Amniotic stem cell (primary cell): ENCODE measurements at regions not wholly inside any gene's neighbourhood (a gene's known extent, or its start where the extent isn't known, plus 50 kb on each side); places are given as distances from the start of the nearest gene placed in this dataset.
"Not testable (repeated sequence)": the region's sequence is repeated elsewhere in the genome, so short reads cannot be mapped to it uniquely, and the experiment has no call there.

Source experiments
- DNase-seq: peaks from one replicate; lab custom pipeline; 2025; lab: John Stamatoyannopoulos, UW

DNA sequence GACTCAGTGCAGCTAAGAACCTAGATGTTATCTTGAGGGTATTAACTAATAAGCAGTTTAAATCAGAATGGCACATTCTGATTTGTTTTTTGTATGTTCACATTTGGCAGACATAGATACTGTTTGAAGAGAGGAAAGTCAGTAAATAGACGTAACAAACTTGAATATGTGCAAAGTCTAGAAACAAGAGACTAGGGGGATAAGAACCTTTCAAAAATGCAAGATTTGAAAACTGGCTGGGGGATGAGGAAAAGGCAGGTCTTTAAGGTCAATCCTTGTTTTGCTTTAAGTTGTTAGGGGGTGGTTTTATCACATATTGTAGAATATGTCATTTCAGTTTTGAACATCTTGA, 136.5 kb downstream of the ZNF92 start:
- DNase-seq, result not testable (repeated sequence)

DNA sequence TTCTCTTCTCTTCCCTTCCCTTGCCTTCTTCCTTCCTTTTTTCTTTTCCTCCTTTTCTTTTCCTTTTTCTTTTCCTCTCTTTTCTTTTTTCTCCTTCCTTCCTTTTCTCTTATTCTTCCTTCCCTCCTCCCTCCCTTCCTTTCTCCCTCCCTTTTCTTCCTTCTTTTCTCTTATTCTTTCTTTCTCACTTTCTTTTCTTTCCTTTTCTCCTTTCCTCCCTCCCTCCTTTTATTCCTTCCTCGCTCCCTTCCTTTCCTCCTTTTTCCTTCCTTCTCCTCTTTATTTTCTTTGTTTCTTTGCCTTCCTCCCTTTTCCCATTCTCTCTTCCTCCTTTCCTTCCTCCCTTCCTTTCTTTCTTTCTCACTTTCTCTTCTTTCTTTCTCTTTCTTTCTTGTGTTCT, 146.1 kb downstream of the ZNF92 start:
- DNase-seq, result not testable (repeated sequence)

DNA sequence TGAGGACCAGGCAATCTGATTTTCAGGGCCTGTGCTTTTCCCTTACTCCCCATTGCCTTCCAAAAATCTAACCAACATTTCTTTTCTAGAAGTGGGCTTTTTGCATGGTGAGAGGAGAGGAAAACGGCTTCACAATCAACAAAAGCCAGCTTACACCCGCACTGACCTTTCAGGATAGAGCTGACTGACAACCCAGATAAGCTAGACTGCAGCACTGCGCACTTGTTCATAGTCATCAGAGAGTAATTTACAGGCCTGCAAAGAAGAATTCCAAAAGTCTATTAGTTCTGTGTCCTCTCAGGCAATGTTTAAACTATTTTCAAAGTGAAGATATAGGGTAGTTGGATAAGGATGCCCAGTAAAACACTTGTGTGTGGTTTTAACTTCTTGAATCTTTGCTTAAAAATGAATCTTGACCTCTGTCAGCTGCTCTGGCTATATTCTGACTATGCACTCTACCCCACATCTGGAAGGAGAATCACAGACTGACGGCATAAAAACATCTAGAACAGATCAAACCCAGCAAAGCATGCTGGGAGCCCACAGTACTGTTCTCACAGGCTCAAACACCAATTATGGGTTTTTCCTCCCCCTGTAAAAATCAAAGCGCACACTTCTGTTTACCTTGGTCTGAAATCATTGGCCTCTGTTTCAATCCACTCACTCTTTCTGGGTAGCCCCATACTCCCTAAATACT, 172.0 kb downstream of the ZNF92 start:
- DNase-seq, result not testable (repeated sequence)

DNA sequence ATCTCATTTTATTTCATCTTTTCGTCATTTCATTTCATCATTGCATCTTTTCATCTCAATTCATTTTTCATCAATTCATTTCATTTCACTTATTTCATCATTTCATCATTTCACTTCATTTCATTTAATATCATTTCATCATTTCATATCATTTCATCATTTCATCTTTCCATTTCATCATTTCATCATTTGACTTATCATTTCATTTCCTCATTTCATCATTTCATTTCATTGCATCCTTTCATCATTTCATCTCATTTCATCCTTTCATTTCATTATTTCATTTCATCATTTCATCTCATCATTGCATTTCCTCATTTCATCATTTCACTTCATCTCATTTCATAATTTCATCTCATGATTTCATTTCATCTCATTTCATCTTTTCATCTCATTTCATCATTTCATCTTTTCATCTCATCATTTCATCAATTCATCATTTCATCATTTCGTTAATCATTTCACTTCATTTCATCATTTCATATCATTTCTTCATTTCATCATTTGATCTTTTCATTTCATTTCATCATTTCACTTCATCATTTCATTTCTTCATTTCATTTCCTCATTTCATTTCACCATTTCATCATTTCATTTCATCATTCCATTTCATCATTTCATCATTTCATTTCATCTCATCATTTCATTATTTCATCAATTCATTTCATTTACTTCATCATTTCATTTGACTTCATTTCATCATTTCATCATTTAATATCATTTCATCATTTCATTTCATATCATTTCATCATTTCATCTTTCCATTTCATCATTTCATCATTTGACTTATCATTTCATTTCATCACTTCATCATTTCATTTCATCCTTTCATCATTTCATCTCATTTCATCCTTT, 176.2 kb downstream of the ZNF92 start:
- DNase-seq, result not testable (repeated sequence)

DNA sequence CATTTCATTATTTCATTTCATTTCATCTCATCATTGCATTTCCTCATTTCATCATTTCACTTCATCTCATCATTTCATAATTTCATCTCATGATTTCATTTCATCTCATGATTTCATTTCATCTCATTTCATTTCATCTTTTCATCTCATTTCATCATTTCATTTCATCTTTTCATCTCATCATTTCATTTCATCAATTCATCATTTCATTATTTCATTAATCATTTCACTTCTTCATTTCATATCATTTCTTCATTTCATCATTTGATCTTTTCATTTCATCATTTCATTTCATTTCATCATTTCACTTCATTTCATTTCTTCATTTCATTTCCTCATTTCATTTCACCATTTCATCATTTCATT, 176.8 kb downstream of the ZNF92 start:
- not testable (repeated sequence) for DNase-seq

DNA sequence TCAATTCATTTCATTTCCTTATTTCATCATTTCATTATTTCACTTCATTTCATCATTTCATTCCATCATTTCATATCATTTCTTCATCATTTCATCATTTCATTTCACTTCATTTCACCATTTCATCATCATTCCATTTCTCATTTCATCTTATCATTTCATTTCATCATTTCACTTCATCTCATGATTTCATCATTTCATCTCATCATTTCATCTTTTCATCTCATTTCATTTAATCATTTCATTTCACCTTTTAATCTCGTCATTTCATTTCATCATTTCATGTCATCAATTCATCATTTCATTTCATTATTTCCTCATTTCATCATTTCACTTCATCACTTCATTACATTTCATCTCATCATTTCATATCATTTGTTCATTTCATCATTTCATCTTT, 177.4 kb downstream of the ZNF92 start:
- DNase-seq, result not testable (repeated sequence)

DNA sequence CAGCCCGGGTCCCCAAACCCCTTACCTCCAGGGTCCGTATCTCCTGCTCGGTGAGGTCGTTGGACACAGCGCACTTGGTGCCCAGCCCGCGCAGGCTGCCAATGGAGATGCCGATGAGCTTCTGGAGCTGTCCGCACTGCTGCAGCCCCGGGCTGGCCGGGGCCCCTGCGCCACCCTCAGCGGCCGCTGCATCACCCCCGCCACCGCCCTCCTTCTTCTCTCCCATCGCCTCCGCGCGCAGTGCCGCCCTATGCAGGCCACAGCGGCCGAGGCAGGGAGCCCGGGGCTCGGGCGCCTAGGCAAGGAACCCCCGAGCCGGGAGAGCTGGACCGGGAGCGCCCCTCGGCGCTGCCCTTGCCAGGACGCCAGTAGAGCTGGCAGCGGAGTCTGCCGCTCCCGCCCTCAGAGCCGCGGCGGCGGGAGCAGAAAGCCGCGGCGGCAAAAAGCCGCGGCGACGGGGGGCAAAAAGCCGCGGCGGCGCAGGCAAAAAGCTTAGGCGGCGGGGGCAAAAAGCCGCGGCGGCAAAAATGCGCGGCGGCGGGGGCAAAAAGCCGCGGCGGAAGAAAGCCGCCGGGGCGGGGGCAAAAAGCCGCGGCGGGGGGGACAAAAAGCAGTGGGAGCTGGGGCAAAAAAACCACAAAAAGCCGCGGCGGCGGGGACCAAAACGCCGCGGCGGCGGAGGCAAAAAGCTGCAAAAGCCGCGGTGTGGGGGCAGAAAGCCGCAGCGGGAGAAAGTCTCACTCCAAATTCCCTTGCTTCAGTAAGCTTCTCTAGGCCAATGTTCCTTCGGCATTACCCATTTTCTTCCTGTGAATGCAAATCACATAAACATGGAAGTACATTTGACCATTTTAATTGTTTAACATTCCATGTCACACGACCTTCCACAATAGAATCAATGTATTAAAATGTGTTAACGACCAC, 181.2 kb downstream of the ZNF92 start:
- DNase-seq, result not testable (repeated sequence)

DNA sequence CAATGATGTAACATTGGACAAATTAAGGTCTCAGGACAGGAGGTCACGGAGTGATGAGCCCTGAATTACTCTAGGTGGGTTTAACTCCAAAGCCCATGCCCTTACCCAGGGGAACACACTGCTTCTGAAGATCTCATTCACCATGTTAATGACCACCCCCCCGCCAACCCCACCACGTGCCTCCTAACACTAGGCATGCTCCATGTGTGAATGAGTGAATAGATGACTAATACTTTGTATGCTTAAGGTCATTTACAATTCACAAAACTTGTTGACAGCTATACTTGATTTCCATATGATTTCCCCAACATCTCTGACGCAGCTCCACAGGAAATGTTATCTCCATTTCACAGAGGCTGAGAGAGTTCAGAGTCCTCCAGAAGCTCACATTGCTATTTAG, 184.9 kb downstream of the ZNF92 start:
- DNase-seq, result not testable (repeated sequence)

DNA sequence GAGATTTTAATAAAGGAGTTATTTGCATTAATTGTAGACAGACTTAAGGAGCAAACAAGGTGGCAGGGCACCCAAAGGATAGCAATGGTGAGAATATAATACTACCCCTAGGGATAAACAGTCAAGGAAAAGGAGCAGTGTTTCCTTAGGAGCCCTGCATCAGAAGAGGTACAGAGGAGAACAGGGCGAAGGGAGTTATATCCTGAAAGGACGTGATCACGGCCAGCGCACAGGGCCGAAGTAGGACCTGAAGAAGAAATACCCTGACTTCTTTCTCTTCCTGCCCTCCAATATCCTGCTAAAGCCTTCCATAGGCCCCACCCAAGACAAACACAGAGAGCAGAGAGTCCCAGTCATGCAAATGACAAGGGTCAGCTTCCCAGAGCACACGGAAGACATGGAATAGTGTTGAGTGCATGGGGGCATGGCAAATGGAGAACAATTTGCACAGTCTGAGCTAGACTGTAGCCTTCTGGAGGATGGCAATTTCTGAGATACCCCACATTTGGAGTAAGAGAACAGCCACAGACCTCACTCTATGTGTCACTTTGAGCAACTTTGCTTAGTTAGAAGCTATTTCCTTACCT, 188.2 kb downstream of the ZNF92 start:
- DNase-seq, result not testable (repeated sequence)

DNA sequence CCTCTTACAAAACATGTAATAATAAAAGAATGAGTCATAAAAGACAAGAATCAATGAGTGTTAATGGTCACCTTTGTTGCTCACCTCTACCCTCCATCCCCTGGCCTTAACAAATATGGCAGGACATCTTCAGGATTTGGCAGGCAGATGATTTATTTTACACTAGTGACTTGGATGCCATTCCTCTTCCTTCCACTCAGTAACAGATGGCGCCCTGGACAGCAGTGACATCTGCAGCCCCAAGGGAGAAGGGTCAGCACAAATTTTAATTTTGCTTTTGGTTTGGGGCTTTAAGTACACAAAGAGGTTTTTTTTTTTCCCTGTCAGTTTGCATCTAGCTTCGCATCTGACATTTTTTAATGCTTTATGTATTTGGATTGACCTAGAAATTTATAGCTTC, 188.9 kb downstream of the ZNF92 start:
- not testable (repeated sequence) for DNase-seq

DNA sequence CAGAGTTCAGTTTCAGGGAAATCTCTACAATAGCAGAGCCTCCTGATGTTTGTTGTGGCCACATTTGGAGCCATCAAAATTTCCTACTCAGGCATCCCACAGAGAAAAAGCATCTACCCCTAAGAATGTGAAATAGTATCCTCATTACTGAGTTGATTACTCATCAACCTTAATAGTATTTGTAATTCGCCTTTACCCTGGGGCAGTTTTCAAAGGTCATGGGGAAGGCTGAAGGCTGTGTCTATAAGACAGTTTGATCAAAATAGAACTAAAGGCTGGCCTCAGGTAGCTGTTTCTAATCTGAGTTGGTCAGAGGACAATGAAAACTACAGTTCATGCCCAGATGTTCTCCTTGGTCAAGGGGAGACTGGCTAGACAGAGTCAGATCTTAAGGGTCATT, 189.7 kb downstream of the ZNF92 start:
- not testable (repeated sequence) for DNase-seq

DNA sequence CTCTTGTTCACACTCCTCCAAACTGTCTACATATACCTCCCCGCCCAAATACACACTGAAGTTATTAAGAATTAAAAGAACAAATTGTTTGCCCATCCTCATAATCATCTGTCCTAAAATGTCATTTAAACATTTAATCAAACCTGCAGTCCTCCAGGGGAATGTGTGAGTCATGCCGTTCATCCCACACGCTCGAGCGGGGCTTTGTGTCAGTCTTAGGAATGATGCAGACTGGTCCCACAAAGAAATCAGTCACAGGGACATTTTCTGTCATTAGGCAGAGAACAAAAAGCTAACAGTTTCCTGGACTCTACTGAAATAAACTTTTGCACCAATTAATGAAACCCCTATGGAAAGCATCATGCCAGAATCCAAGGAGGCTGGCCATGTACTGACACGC, 194.6 kb downstream of the ZNF92 start:
- not testable (repeated sequence) for DNase-seq

DNA sequence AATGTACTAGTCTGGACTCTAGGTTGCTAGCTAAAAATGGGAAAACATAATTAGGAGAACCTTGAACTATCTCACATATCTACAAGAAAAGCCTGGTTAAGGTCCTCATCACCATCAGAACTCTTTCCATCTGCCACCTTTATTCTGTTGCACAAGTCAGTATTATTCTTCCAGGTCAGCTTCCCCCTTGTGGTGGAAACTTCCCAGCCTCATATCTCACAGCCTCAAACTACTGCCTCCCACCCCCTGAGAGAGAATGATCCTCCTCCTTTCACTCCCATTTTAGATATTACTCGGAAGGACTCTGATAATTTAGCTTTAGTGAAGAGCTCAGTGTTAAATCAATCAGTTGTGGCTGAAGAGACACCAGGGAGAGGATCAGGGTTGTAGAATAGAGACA, 197.3 kb downstream of the ZNF92 start:
- not testable (repeated sequence) for DNase-seq

DNA sequence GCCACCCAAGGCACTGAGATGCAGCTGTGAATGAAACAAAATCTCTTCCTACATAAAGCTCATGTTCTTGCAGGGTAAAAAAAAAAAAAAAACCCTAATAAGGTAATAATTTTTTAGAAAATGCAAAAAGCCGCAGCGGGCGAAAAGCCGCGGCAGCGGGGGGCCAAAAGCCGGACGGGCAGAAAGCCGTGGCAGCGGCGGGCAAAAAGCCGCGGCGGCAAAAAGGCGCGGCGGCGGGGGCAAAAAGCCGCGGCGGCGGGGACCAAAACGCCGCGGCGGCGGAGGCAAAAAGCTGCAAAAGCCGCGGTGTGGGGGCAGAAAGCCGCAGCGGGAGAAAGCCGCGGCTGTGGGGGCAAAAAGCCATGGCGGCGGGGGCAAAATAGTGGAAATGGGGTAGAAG, 198.9 kb downstream of the ZNF92 start:
- not testable (repeated sequence) for DNase-seq

DNA sequence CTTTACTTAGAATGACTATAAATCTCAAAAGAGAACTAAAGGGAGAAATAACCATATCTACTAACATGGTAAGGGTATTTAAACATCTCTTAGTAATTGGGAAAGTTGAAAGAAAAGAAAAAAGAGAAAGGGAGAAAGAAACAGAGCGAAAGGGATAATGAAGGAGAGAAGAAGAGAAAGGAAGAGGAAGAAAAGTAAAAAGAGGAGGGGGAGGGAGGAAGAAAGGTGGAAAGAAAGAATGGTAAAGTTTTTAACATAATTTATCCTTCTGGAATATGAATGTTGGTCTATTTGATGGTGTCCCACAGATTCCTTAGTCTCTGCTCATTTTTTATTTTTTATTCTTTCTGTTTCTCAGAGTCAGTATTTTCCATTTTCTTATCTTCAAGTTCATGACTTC, 202.7 kb downstream of the ZNF92 start:
- not testable (repeated sequence) for DNase-seq

DNA sequence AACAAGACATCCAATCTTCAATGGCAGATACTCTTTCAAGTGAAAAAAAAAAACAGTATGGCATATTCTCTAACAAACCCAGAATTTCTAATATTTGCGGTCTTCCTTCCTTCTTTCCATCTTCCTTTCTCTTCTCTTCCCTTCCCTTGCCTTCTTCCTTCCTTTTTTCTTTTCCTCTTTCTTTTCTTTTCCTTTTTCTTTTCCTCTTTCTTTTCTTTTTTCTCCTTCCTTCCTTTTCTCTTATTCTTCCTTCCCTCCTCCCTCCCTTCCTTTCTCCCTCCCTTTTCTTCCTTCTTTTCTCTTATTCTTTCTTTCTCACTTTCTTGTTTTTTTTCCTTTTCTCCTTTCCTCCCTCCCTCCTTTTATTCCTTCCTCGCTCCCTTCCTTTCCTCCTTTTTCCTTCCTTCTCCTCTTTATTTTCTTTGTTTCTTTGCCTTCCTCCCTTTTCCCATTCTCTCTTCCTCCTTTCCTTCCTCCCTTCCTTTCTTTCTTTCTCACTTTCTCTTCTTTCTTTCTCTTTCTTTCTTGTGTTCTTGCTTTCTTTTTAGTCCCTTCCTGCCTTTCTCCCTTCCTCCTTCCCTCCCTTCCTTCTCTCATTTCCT, 209.0 kb downstream of the ZNF92 start:
- DNase-seq, result not testable (repeated sequence)

DNA sequence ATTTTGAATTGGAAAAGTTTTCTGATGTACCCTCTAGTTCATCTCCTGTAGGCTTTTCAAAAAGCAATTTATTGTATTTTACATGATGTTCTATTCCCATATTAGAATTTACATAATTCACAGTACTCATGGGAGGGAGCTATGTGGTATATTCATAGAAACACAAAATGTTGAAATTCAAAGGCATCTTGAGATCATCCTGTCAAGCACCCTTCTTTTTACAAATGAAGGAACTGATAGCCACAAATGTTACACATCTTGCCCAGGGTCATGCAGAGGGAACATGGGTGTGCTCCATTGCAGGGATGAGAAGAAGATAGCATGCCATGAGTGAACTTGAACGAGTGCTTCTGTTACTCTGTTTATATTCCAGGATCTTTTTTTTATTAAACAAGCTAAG, 228.8 kb downstream of the ZNF92 start:
- DNase-seq, result not testable (repeated sequence)

DNA sequence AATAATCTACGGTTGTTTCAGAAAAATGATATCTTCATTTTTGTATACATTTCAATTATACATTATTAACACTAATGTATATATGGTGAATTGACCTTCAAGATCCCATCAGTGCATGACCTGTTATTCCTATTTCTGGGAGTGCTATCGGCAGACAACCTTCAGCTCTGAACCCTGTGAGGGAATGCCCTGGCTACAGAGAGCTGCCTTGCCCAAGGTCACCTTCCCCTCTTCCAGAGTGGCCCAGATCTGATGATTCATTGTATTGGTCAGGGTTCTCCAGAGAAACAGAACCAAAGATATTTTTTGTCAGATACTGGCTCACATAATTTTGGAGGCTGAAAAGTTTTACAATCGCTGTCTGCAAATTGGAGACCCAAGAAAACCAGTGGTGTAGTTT, 235.5 kb downstream of the ZNF92 start:
- DNase-seq, result no peak

DNA sequence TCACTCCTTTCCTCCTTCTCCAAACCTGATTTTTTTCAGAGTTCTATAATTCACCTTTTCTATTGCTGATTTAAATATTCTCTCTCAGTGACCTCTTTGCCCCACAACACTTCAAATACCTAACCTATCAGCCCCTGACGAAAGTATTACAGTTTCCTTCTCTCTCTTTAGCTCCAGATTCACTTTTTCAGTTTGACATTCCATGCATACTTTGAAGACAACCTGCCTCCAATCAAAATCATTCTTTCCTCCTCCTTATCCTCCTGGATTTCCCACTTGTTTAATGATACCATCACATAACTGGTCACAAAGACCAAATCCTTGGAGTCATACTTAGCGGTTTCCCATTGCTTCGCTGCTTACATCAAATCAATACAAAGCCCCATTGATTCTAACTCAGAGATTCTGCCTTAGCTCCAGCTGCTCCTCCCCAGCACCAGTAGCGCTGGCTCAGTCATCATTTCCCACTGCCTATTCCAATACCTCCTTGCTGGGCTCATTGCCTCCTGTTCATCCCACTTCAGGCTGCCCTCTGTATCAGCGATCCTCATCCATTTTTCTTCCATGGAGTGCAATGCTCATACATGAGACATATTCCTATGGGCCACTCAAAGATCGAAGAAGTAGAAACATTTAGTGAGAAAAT, 240.1 kb downstream of the ZNF92 start:
- not testable (repeated sequence) for DNase-seq

DNA sequence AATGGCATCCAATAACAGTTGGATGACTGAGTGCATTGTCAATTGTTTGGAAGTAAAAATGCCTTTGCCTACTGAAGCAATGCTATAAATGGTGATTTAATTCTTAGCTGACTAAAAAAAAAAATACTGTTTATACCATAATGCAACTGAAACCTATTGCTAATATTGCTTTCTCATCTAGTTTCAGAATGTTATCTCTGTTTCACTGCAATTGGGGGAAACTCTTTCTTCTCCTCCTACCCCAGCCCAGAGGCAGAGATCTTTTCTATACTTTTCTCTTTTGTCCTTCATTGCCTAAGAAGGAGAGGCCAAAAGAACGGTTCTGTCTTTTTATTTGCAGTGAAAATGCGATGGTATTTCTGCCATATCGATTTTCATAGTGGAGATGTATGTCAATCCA, 242.5 kb downstream of the ZNF92 start:
- not testable (repeated sequence) for DNase-seq

DNA sequence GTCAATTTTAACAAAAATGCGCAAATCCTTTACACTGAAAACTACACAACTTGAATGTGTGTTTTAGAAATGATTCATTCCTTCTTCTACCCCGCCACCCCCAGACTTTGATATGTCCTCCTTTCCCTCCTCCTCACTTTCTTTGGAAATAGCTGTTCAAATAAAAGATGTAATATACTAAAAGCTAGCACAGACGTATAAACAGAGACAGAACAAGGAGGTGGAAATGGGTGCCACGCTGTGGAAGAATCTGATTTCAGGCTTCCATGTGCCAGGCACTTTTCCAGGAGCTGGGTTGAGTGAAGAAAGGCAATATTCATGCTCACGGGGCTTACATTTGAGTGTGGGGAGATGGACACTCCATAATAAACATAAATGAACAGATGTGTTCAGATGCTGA, 246.6 kb downstream of the ZNF92 start:
- DNase-seq, result not testable (repeated sequence)
